A549 (cell line): ENCODE measurements at regions not wholly inside any gene's neighbourhood (a gene's known extent, or its start where the extent isn't known, plus 50 kb on each side); places are given as distances from the start of the nearest gene placed in this dataset.

Source experiments
- BCL3 ChIP-seq: fragments of >200 bp; sonication (Bioruptor Twin); formaldehyde crosslinking; IDR thresholded peaks from 3 replicates; pipeline ENCODE4 v1.6.1; 2016
- CTCF ChIP-seq: fragments of >200 bp; sonication (Bioruptor Twin); formaldehyde crosslinking; IDR thresholded peaks from 3 replicates; pipeline ENCODE4 v1.5.1; 2016
- ELK1 ChIP-seq: fragments of 150-350 bp; IDR thresholded peaks from 2 replicates; pipeline ENCODE4 v1.6.1; 2014; ENCODE audit warnings: low read depth, mild to moderate bottlenecking, low read length
- EP300 ChIP-seq, 2 experiments: fragments of >200 bp; sonication (Bioruptor Twin); formaldehyde crosslinking; IDR thresholded peaks; 2 replicates in 1 of 2; 3 replicates in 1 of 2; pipeline ENCODE4 v1.6.1; 2016 to 2017
- KDM1A ChIP-seq: fragments of 200-600 bp; sonication (generic); IDR thresholded peaks from 2 replicates; pipeline ENCODE4 v1.6.1; 2016; ENCODE audit warnings: low read depth, mild to moderate bottlenecking
- MAFK ChIP-seq: fragments of 450-650 bp; IDR thresholded peaks from 2 replicates; pipeline ENCODE4 v1.6.1; 2014; ENCODE audit not compliant: partially characterized antibody
- POLR2A ChIP-seq: IDR thresholded peaks from 2 replicates; pipeline ENCODE4 v1.6.1; 2012; ENCODE audit warnings: mild to moderate bottlenecking, low read length
- RCOR1 ChIP-seq: fragments of 150-350 bp; IDR thresholded peaks from 2 replicates; pipeline ENCODE4 v1.6.1; 2014; ENCODE audit warnings: antibody characterized with exemption, low read length, low read depth
- RFX5 ChIP-seq: fragments of 450-650 bp; IDR thresholded peaks from 2 replicates; pipeline ENCODE4 v1.7.1; 2014; ENCODE audit warnings: antibody characterized with exemption, mild to moderate bottlenecking, moderate library complexity
- SMC3 ChIP-seq: fragments of >200 bp; sonication (Bioruptor Twin); formaldehyde crosslinking; IDR thresholded peaks from 3 replicates; pipeline ENCODE4 v1.6.1; 2018; ENCODE audit warnings: inconsistent platforms
- SREBF2 ChIP-seq: fragments of 450-650 bp; IDR thresholded peaks from 2 replicates; pipeline ENCODE4 v1.6.1; 2014; ENCODE audit warnings: mild to moderate bottlenecking, moderate library complexity

GRCh38 chr5:58016877-58017276, 443.0 kb downstream of the PLK2 start:
- no peak for TF ChIP-seq SMC3
- no peak for TF ChIP-seq CTCF
- no peak for TF ChIP-seq EP300 (IDR thresholded peaks at IDR 0.05)
- no peak for TF ChIP-seq MAFK
- TF ChIP-seq RFX5, result no peak
- no peak for TF ChIP-seq POLR2A
- no peak for TF ChIP-seq KDM1A
- TF ChIP-seq RCOR1, result no peak
- TF ChIP-seq SREBF2, result no peak
- no peak for TF ChIP-seq BCL3
- TF ChIP-seq ELK1, result no peak
